PC-9 (cell line): ENCODE measurements at regions not wholly inside any gene's neighbourhood (a gene's known extent, or its start where the extent isn't known, plus 50 kb on each side); places are given as distances from the start of the nearest gene placed in this dataset.

ENCODE experiments used
- BruUV-seq: library from RNA; stranded (reverse); fragments of 400-500 nt; replicated peaks from 2 replicates; lab custom pipeline; 2021; lab: Mats Ljungman, UMichigan
- CTCF ChIA-PET: fragments of 300-600 bp; sonication (Branson Sonifier 250); formaldehyde crosslinking; loops from one replicate; lab custom pipeline; 2022; ENCODE audit warnings: antibody characterized with exemption; lab: Charles Lee
- POLR2A ChIA-PET: fragments of 300-600 bp; sonication (Branson Sonifier 250); formaldehyde crosslinking; loops from one replicate; lab custom pipeline; 2022; ENCODE audit warnings: antibody characterized with exemption; ENCODE audit not compliant: unreplicated experiment; lab: Charles Lee
- DNase-seq, 2 experiments: peaks; one replicate each; pipeline versions ENCODE4 v3.0.0 to v3.0.0-alpha.2; 2015 to 2022; ENCODE audit warnings: mixed read lengths in 1 of 2
- H2AFZ ChIP-seq: fragments of 200-600 bp; sonication (generic); 2 replicates; pipeline ENCODE4 v1.8.1; 2017; ENCODE audit warnings: antibody characterized with exemption
- H3F3A ChIP-seq: fragments of 200-600 bp; sonication (generic); 2 replicates; pipeline ENCODE4 v1.8.1; 2017; ENCODE audit warnings: antibody characterized with exemption, mild to moderate bottlenecking, low read depth; ENCODE audit not compliant: insufficient read depth
- H3K27ac ChIP-seq: fragments of 200-600 bp; sonication (generic); 2 replicates; pipeline ENCODE4 v1.6.1; 2016; ENCODE audit warnings: mixed run types
- H3K27me3 ChIP-seq: fragments of 200-600 bp; sonication (generic); 2 replicates; pipeline ENCODE4 v1.6.1; 2016; ENCODE audit warnings: low read depth, mixed run types; ENCODE audit not compliant: insufficient read depth
- H3K36me3 ChIP-seq: fragments of 200-600 bp; sonication (generic); 2 replicates; pipeline ENCODE4 v1.6.1; 2016; ENCODE audit warnings: low read depth, mixed run types
- H3K4me1 ChIP-seq: fragments of 200-600 bp; sonication (generic); replicated peaks from 2 replicates; pipeline ENCODE4 v1.6.1; 2016; ENCODE audit warnings: mixed run types; ENCODE audit not compliant: insufficient read depth
- H3K4me2 ChIP-seq: fragments of 200-600 bp; sonication (generic); 2 replicates; pipeline ENCODE4 v1.6.1; 2017; ENCODE audit warnings: mixed run types
- H3K4me3 ChIP-seq: fragments of 200-600 bp; sonication (generic); 2 replicates; pipeline ENCODE4 v1.6.1; 2016; ENCODE audit warnings: mixed run types
- H3K79me2 ChIP-seq: fragments of 200-600 bp; sonication (generic); 2 replicates; pipeline ENCODE4 v1.6.1; 2017; ENCODE audit warnings: low read depth, mixed run types
- H3K9me2 ChIP-seq: fragments of 200-600 bp; sonication (generic); 2 replicates; pipeline ENCODE4 v1.8.1; 2017; ENCODE audit warnings: mild to moderate bottlenecking; ENCODE audit not compliant: insufficient read depth
- H3K9me3 ChIP-seq: fragments of 200-600 bp; sonication (generic); 2 replicates; pipeline ENCODE4 v1.8.1; 2016; ENCODE audit warnings: low read depth; ENCODE audit not compliant: insufficient read depth
- H4K20me1 ChIP-seq: fragments of 200-600 bp; sonication (generic); 2 replicates; pipeline ENCODE4 v1.8.1; 2017; ENCODE audit not compliant: insufficient read depth
- CTCF ChIP-seq: fragments of 200-600 bp; sonication (generic); conservative IDR thresholded peaks from 2 replicates; pipeline ENCODE4 v1.6.1; 2017; ENCODE audit warnings: mixed run types, antibody characterized with exemption, mild to moderate bottlenecking, moderate library complexity
- EZH2 ChIP-seq: fragments of 200-600 bp; sonication (generic); IDR thresholded peaks from 2 replicates; pipeline ENCODE4 v1.8.0; 2017; ENCODE audit warnings: antibody characterized with exemption, low read depth
- intact Hi-C: fragments of 100-400 bp; cut with micrococcal nuclease; formaldehyde crosslinking; loops from one replicate; pipeline ENCODE4 v1.10.0; 2022; ENCODE audit not compliant: unreplicated experiment

GRCh38 chr2:48253301-48253700, 61.2 kb upstream of the FOXN2 start:
- no peak for DNase-seq
- BruUV-seq: no TSS peak
- peaks cover 13% of the 10 kb centered on the region for H3K4me1 ChIP-seq
- CTCF ChIA-PET: no interaction called here
- intact Hi-C loops: no loop called here
- no peak overlapping the region for H2AFZ ChIP-seq
- H3K36me3 ChIP-seq: no peaks in the 10 kb centered on the region
- POLR2A ChIA-PET: no interaction called here
- no peaks in the 10 kb centered on the region for H4K20me1 ChIP-seq
- H3K9me3 ChIP-seq: no peaks in the 10 kb centered on the region
- H3F3A ChIP-seq: 0 out of 2 replicates have a peak, but pooled peaks cover 4% of the 10 kb centered on the region
- no peak overlapping the region for H3K4me3 ChIP-seq
- H3K27me3 ChIP-seq: no peaks in the 10 kb centered on the region
- no peak overlapping the region for H3K4me2 ChIP-seq
- H3K79me2 ChIP-seq: no peaks in the 10 kb centered on the region
- H3K9me2 ChIP-seq: no peaks in the 10 kb centered on the region; the same call in 1 of the 2 replicates
- H3K27ac ChIP-seq: no peak overlapping the region
- TF ChIP-seq CTCF: no peak
- no peak for TF ChIP-seq EZH2

GRCh38 chr2:48254839-48255238, 59.6 kb upstream of the FOXN2 start:
- ChIA-PET CTCF (no interaction called here), POLR2A (no interaction called here)
- Histone ChIP-seq H3K4me1 (0 out of 2 replicates have a peak, but pooled peaks cover 4% of the 10 kb centered on the region), H3K4me3 (no peak overlapping the region), H3K36me3 (no peaks in the 10 kb centered on the region), H3K9me2 (no peaks in the 10 kb centered on the region; the same call in 1 of the 2 replicates), H3K27ac (no peak overlapping the region), H3F3A (no peaks in the 10 kb centered on the region), H3K4me2 (no peak overlapping the region), H3K27me3 (no peaks in the 10 kb centered on the region), H3K79me2 (no peaks in the 10 kb centered on the region), H2AFZ (no peak overlapping the region), H3K9me3 (no peaks in the 10 kb centered on the region), H4K20me1 (no peaks in the 10 kb centered on the region)
- intact Hi-C loops: no loop called here
- no peak for TF ChIP-seq CTCF
- no peak for TF ChIP-seq EZH2
- no peak for DNase-seq
- BruUV-seq: no TSS peak

- H3K27ac ChIP-seq: no peak overlapping the region
- no peak overlapping the region for H3K4me3 ChIP-seq
- no TSS peak for BruUV-seq
- no peaks in the 10 kb centered on the region for H3K4me1 ChIP-seq
- H3K9me3 ChIP-seq: no peaks in the 10 kb centered on the region
- H4K20me1 ChIP-seq: no peaks in the 10 kb centered on the region
- ChIA-PET CTCF (no interaction called here), POLR2A (no interaction called here)
- no peak for DNase-seq
- H3K79me2 ChIP-seq: no peaks in the 10 kb centered on the region
- intact Hi-C loops: no loop called here
- H3K9me2 ChIP-seq: no peaks in the 10 kb centered on the region; the same call in 1 of the 2 replicates
- H3K27me3 ChIP-seq: no peaks in the 10 kb centered on the region
- no peaks in the 10 kb centered on the region for H3F3A ChIP-seq
- no peaks in the 10 kb centered on the region for H3K36me3 ChIP-seq
- H3K4me2 ChIP-seq: no peak overlapping the region
- H2AFZ ChIP-seq: no peak overlapping the region
- TF ChIP-seq EZH2 (no peak), CTCF (no peak)
These were observed 57.0 kb upstream of the FOXN2 start for GRCh38 chr2:48257456-48257855.
